ENCODE measurements at regions not wholly inside any gene's neighbourhood (a gene's known extent, or its start where the extent isn't known, plus 50 kb on each side); places are given as distances from the start of the nearest gene placed in this dataset.
"Not testable (repeated sequence)": the region's sequence is repeated elsewhere in the genome, so short reads cannot be mapped to it uniquely, and the experiment has no call there.

DNA sequence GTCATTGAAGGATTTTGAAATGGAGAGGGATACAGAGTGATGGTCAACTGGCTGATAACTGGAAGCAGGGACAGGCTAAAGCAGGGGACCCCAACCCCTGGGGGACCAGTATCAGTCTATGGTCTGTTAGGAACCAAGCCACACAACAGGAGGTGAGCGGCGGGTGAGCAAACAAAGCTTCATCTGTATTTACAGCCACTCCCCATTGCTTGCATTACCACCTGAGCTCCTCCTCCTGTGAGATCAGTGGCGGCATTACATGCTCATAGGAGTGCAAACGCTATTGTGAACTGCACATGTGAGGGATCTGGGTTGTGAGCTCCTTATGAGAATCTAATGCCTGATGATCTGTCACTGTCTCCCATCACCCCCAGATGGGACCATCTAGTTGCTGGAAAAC, 407.9 kb downstream of the BUD13 start:
- TF ChIP-seq, protein P1, sequence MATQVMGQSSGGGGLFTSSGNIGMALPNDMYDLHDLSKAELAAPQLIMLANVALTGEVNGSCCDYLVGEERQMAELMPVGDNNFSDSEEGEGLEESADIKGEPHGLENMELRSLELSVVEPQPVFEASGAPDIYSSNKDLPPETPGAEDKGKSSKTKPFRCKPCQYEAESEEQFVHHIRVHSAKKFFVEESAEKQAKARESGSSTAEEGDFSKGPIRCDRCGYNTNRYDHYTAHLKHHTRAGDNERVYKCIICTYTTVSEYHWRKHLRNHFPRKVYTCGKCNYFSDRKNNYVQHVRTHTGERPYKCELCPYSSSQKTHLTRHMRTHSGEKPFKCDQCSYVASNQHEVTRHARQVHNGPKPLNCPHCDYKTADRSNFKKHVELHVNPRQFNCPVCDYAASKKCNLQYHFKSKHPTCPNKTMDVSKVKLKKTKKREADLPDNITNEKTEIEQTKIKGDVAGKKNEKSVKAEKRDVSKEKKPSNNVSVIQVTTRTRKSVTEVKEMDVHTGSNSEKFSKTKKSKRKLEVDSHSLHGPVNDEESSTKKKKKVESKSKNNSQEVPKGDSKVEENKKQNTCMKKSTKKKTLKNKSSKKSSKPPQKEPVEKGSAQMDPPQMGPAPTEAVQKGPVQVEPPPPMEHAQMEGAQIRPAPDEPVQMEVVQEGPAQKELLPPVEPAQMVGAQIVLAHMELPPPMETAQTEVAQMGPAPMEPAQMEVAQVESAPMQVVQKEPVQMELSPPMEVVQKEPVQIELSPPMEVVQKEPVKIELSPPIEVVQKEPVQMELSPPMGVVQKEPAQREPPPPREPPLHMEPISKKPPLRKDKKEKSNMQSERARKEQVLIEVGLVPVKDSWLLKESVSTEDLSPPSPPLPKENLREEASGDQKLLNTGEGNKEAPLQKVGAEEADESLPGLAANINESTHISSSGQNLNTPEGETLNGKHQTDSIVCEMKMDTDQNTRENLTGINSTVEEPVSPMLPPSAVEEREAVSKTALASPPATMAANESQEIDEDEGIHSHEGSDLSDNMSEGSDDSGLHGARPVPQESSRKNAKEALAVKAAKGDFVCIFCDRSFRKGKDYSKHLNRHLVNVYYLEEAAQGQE (IDR thresholded peaks at IDR 0.05; ENCODE audit: borderline replicate concordance): not testable (repeated sequence)
- TF ChIP-seq, protein P2, sequence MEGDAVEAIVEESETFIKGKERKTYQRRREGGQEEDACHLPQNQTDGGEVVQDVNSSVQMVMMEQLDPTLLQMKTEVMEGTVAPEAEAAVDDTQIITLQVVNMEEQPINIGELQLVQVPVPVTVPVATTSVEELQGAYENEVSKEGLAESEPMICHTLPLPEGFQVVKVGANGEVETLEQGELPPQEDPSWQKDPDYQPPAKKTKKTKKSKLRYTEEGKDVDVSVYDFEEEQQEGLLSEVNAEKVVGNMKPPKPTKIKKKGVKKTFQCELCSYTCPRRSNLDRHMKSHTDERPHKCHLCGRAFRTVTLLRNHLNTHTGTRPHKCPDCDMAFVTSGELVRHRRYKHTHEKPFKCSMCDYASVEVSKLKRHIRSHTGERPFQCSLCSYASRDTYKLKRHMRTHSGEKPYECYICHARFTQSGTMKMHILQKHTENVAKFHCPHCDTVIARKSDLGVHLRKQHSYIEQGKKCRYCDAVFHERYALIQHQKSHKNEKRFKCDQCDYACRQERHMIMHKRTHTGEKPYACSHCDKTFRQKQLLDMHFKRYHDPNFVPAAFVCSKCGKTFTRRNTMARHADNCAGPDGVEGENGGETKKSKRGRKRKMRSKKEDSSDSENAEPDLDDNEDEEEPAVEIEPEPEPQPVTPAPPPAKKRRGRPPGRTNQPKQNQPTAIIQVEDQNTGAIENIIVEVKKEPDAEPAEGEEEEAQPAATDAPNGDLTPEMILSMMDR (IDR thresholded peaks at IDR 0.05; ENCODE audit: poor library complexity, severe bottlenecking): not testable (repeated sequence)
- TF ChIP-seq EZH2 (IDR thresholded peaks at IDR 0.05; ENCODE audit: borderline replicate concordance, insufficient read depth, low read length, poor library complexity, severe bottlenecking); POLR2AphosphoS5 (IDR thresholded peaks at IDR 0.05); TAF1 (IDR thresholded peaks at IDR 0.05; ENCODE audit: low read depth); EP300 (conservative IDR thresholded peaks at IDR 0.05; ENCODE audit: poor library complexity, severe bottlenecking): not testable (repeated sequence)

Data from neural cell (in vitro differentiated cells).